HepG2 (cell line): ENCODE measurements at regions not wholly inside any gene's neighbourhood (a gene's known extent, or its start where the extent isn't known, plus 50 kb on each side); places are given as distances from the start of the nearest gene placed in this dataset.

Source experiments
- ATAC-seq: fragments of 200-7000 bp; cut with Tn5 transposase; 3 replicates; pipeline ENCODE4 v1.9.1; 2020; ENCODE audit warnings: mild to moderate bottlenecking, moderate library complexity
- BruUV-seq: library from RNA; stranded (reverse); fragments of 400-500 nt; replicated peaks from 2 replicates; lab custom pipeline; 2021; lab: Mats Ljungman, UMichigan
- CTCF ChIA-PET: fragments of 300-600 bp; formaldehyde crosslinking; extraction: SDS; loops from one replicate; lab custom pipeline; 2021; ENCODE audit warnings: low total read pairs, inconsistent platforms, low intra/inter-chr PET ratio; lab: Yijun Ruan, JAX
- POLR2A ChIA-PET: fragments of 350-600 bp; sonication (Branson Sonifier 250); formaldehyde crosslinking; loops from one replicate; lab custom pipeline; 2020; ENCODE audit warnings: antibody characterized with exemption, inconsistent platforms; lab: Yijun Ruan, JAX
- DNase-seq: peaks from one replicate; pipeline ENCODE4 v3.0.0-alpha.2; 2015; ENCODE audit warnings: low spot score
- FAIRE-seq: peaks from 3 replicates; lab custom pipeline; 2011; peaks lifted over from hg19 to GRCh38; lab: Jason Lieb, UNC
- H2AFZ ChIP-seq: one replicate; pipeline ENCODE4 v1.6.1; 2011; ENCODE audit warnings: low read length, inconsistent platforms
- H3K27ac ChIP-seq: fragments of 300-600 bp; 3 replicates; pipeline ENCODE4 v1.8.0; 2011; ENCODE audit warnings: mixed run types, mild to moderate bottlenecking, mixed read lengths, low read length, inconsistent platforms; ENCODE audit not compliant: insufficient read depth; ENCODE audit errors: extremely low read length
- H3K27me3 ChIP-seq, 2 experiments: fragments of 200-600 bp in 1 of 2; 2 replicates in 1 of 2; 3 replicates in 1 of 2; pipeline versions ENCODE4 v1.6.0 to v1.8.0; 2011; ENCODE audit warnings: low read length in 2 of 2, mild to moderate bottlenecking in 2 of 2, moderate library complexity in 2 of 2, inconsistent platforms in 1 of 2; ENCODE audit not compliant: insufficient read depth in 2 of 2, control insufficient read depth in 1 of 2
- H3K36me3 ChIP-seq, 2 experiments: fragments of 200-600 bp in 1 of 2; replicated peaks in 1 of 2; 2 replicates in 1 of 2; 3 replicates in 1 of 2; pipeline versions ENCODE4 v1.5.1 to v1.8.0; 2011; ENCODE audit warnings: low read length in 2 of 2, inconsistent platforms in 1 of 2; ENCODE audit not compliant: insufficient read depth in 2 of 2, control insufficient read depth in 1 of 2
- H3K4me1 ChIP-seq: 2 replicates; pipeline ENCODE4 v1.5.1; 2012; ENCODE audit warnings: low read length, inconsistent platforms; ENCODE audit not compliant: insufficient read depth
- H3K4me2 ChIP-seq: 2 replicates; pipeline ENCODE4 v1.6.0; 2011; ENCODE audit warnings: low read depth, low read length, inconsistent platforms
- H3K4me3 ChIP-seq, 3 experiments: fragments of 200-600 bp in 1 of 3; sonication (generic), shearing (Covaris generic) in 1 of 3; replicated peaks in 1 of 3; 2 replicates each; pipeline ENCODE4 v1.5.1; 2011 to 2016; ENCODE audit warnings: low read length in 3 of 3, inconsistent platforms in 2 of 3, low read depth in 2 of 3, mild to moderate bottlenecking in 2 of 3, control low read depth in 1 of 3, mixed read lengths in 1 of 3; ENCODE audit not compliant: insufficient read depth in 1 of 3
- H3K79me2 ChIP-seq: one replicate; pipeline ENCODE4 v1.6.1; 2011; ENCODE audit warnings: low read length, inconsistent platforms; ENCODE audit not compliant: insufficient read depth
- H3K9ac ChIP-seq: 2 replicates; pipeline ENCODE4 v1.6.0; 2011; ENCODE audit warnings: mild to moderate bottlenecking, low read depth, low read length, inconsistent platforms; ENCODE audit not compliant: insufficient read depth
- H3K9me3 ChIP-seq: 2 replicates; pipeline ENCODE4 v1.5.1; 2012; ENCODE audit warnings: mild to moderate bottlenecking, low read length
- H4K20me1 ChIP-seq: 2 replicates; pipeline ENCODE4 v1.6.0; 2011; ENCODE audit warnings: inconsistent platforms, mild to moderate bottlenecking, low read length, moderate library complexity; ENCODE audit not compliant: insufficient read depth
- ATAD3A ChIP-seq: sonication (generic); formaldehyde crosslinking; IDR thresholded peaks from 2 replicates; pipeline ENCODE4 v1.4.0; 2020; ENCODE audit warnings: missing genetic modification reagents
- CBX5 ChIP-seq: sonication (generic); formaldehyde crosslinking; IDR thresholded peaks from 2 replicates; pipeline ENCODE4 v1.4.0; 2020; ENCODE audit warnings: missing genetic modification reagents, borderline replicate concordance
- GTF2F1 ChIP-seq: fragments of 150-350 bp; IDR thresholded peaks from 2 replicates; pipeline ENCODE4 v1.6.1; 2014; ENCODE audit warnings: low read length
- THAP7 ChIP-seq: sonication (generic); formaldehyde crosslinking; IDR thresholded peaks from 2 replicates; pipeline ENCODE4 v1.8.1; 2023; ENCODE audit warnings: mild to moderate bottlenecking, missing genetic modification reagents
- ZC3H4 ChIP-seq: sonication (generic); formaldehyde crosslinking; IDR thresholded peaks from 2 replicates; pipeline ENCODE4 v1.4.0; 2020; ENCODE audit warnings: missing genetic modification reagents, borderline replicate concordance
- ZFX ChIP-seq: sonication (generic); formaldehyde crosslinking; IDR thresholded peaks from 2 replicates; pipeline ENCODE4 v1.4.0; 2020; ENCODE audit warnings: mild to moderate bottlenecking, low read depth, missing genetic modification reagents, moderate library complexity
- ZMAT5 ChIP-seq: sonication (generic); formaldehyde crosslinking; IDR thresholded peaks from 2 replicates; pipeline ENCODE4 v1.5.0; 2020; ENCODE audit warnings: mild to moderate bottlenecking, low read depth, missing genetic modification reagents, borderline replicate concordance
- ZNF430 ChIP-seq: sonication (generic); formaldehyde crosslinking; IDR thresholded peaks from 2 replicates; pipeline ENCODE4 v1.9.0; 2021; ENCODE audit warnings: mild to moderate bottlenecking, missing genetic modification reagents
- ZNF567 ChIP-seq: sonication (generic); formaldehyde crosslinking; IDR thresholded peaks from 2 replicates; pipeline ENCODE4 v1.8.1; 2023; ENCODE audit warnings: mild to moderate bottlenecking, missing genetic modification reagents, borderline replicate concordance
- ZNF619 ChIP-seq: sonication (generic); formaldehyde crosslinking; IDR thresholded peaks from 2 replicates; pipeline ENCODE4 v1.4.0; 2020; ENCODE audit warnings: mild to moderate bottlenecking, missing genetic modification reagents
- ZNF781 ChIP-seq: sonication (generic); formaldehyde crosslinking; IDR thresholded peaks from 2 replicates; pipeline ENCODE4 v1.5.1; 2020; ENCODE audit warnings: borderline replicate concordance, mild to moderate bottlenecking, missing genetic modification reagents; ENCODE audit errors: not compliant biosample characterization
- WGBS: methylation state at CpG from one replicate; pipeline ENCODE4 v1.1.6; 2017; ENCODE audit warnings: low lambda C conversion rate; 5-methylcytosine and 5-hydroxymethylcytosine counted together
- in situ Hi-C: cut with HindIII; loops from 2 replicates; pipeline ENCODE4 v1.10.0; 2017; ENCODE audit warnings: low pct_unique_long_range_greater_than_20kb; ENCODE audit not compliant: extremely low pct_ligation_motif_present
- intact Hi-C: fragments of 100-400 bp; cut with micrococcal nuclease; formaldehyde crosslinking; loops from one replicate; pipeline ENCODE4 v1.10.0; 2022; ENCODE audit not compliant: unreplicated experiment
- TF ChIP-seq, protein P1 (sequence below): sonication (generic); formaldehyde crosslinking; conservative IDR thresholded peaks from 2 replicates; pipeline ENCODE4 v1.8.0; 2022; ENCODE audit warnings: missing genetic modification reagents
- TF ChIP-seq, protein P2 (sequence below): sonication (generic); formaldehyde crosslinking; IDR thresholded peaks from 2 replicates; pipeline ENCODE4 v1.8.0; 2022; ENCODE audit warnings: missing genetic modification reagents, mild to moderate bottlenecking, inconsistent platforms, borderline replicate concordance
- TF ChIP-seq, protein P3 (sequence below): sonication (generic); formaldehyde crosslinking; IDR thresholded peaks from 2 replicates; pipeline ENCODE4 v1.4.0; 2020; ENCODE audit warnings: mild to moderate bottlenecking, missing genetic modification reagents

DNA sequence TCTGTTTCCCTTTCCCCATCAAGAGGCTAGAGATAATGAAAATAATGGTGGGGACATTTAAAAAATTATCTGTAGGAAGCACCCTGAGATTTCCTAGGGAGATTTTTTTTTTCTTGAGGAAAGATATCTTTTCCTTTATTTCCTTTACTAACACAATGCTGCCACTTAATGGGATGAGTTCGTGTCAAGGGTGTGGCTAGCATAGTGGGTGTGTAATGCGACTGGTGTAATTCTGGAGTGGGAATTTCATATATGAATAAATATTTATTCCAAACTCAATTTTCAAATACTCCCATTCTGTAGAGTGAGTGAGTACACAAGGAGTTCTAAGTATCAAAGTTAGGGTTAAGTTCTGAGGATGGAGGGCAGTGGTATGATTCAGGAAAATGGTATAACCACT lies 66.1 kb upstream of the GALNT15 start:
- H3K4me3 ChIP-seq = no peak overlapping the region
- DNase-seq = no peak
- intact Hi-C loops (no loop called here), in situ Hi-C loops (no loop called here)
- no peak overlapping the region for H3K4me2 ChIP-seq
- FAIRE-seq = no peak
- 39% methylated on average over 2 of the region's 2 CpGs for WGBS
- no peak overlapping the region for H3K27ac ChIP-seq
- H3K79me2 ChIP-seq = no peaks in the 10 kb centered on the region
- no peak overlapping the region for H3K9ac ChIP-seq
- no peaks in the 10 kb centered on the region for H3K36me3 ChIP-seq
- TF ChIP-seq ZNF430 (no peak), CBX5 (no peak), ZNF567 (CRISPR knock-in tag) (no peak), THAP7 (no peak), ZFX (CRISPR knock-in tag) (no peak), ZMAT5 (no peak), ATAD3A (CRISPR knock-in tag) (no peak), ZNF781 (CRISPR knock-in tag) (no peak), GTF2F1 (no peak), ZC3H4 (CRISPR knock-in tag) (no peak), ZNF619 (no peak)
- TF ChIP-seq, protein P1, sequence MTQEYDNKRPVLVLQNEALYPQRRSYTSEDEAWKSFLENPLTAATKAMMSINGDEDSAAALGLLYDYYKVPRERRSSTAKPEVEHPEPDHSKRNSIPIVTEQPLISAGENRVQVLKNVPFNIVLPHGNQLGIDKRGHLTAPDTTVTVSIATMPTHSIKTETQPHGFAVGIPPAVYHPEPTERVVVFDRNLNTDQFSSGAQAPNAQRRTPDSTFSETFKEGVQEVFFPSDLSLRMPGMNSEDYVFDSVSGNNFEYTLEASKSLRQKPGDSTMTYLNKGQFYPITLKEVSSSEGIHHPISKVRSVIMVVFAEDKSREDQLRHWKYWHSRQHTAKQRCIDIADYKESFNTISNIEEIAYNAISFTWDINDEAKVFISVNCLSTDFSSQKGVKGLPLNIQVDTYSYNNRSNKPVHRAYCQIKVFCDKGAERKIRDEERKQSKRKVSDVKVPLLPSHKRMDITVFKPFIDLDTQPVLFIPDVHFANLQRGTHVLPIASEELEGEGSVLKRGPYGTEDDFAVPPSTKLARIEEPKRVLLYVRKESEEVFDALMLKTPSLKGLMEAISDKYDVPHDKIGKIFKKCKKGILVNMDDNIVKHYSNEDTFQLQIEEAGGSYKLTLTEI (CRISPR knock-in tag) = no peak
- TF ChIP-seq, protein P2, sequence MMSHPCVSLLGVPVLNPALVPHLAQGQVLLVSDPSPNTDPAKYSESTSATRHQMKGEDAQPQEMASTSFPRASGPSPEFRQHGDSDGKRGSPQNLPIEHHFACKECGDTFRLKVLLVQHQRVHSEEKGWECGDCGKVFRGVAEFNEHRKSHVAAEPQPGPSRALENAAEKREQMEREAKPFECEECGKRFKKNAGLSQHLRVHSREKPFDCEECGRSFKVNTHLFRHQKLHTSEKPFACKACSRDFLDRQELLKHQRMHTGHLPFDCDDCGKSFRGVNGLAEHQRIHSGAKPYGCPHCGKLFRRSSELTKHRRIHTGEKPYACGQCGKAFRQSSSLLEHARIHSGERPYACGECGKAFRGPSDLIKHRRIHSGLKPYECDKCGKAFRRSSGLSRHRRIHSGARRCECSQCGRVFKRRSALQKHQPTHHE (CRISPR knock-in tag) = no peak
- TF ChIP-seq, protein P3, sequence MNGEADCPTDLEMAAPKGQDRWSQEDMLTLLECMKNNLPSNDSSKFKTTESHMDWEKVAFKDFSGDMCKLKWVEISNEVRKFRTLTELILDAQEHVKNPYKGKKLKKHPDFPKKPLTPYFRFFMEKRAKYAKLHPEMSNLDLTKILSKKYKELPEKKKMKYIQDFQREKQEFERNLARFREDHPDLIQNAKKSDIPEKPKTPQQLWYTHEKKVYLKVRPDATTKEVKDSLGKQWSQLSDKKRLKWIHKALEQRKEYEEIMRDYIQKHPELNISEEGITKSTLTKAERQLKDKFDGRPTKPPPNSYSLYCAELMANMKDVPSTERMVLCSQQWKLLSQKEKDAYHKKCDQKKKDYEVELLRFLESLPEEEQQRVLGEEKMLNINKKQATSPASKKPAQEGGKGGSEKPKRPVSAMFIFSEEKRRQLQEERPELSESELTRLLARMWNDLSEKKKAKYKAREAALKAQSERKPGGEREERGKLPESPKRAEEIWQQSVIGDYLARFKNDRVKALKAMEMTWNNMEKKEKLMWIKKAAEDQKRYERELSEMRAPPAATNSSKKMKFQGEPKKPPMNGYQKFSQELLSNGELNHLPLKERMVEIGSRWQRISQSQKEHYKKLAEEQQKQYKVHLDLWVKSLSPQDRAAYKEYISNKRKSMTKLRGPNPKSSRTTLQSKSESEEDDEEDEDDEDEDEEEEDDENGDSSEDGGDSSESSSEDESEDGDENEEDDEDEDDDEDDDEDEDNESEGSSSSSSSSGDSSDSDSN (CRISPR knock-in tag) = no peak
- TF ChIP-seq, all 625 proteins: peak for 0
- peaks cover 3% of the 10 kb centered on the region for H3K4me1 ChIP-seq
- H2AFZ ChIP-seq = no peak overlapping the region
- no TSS peak for BruUV-seq
- H4K20me1 ChIP-seq = no peaks in the 10 kb centered on the region
- ChIA-PET POLR2A (no interaction called here), CTCF (no interaction called here)
- ATAC-seq = no peak
- no peaks in the 10 kb centered on the region for H3K9me3 ChIP-seq
- H3K27me3 ChIP-seq = no peaks in the 10 kb centered on the region
